ENCODE measurements at regions not wholly inside any gene's neighbourhood (a gene's known extent, or its start where the extent isn't known, plus 50 kb on each side); places are given as distances from the start of the nearest gene placed in this dataset.
A peak's percentile ranks its signal among the peaks of the same experiment; 100 is the strongest.

GRCh38 chr5:24067208-24067607, 559.8 kb downstream of the PRDM9 start:
- TF ChIP-seq CTCF (IDR thresholded peaks at IDR 0.05): no peak
- no peak for TF ChIP-seq ZFX (IDR thresholded peaks at IDR 0.05; ENCODE audit: borderline replicate concordance)
- H3K27ac ChIP-seq: no peak overlapping the region

DNA sequence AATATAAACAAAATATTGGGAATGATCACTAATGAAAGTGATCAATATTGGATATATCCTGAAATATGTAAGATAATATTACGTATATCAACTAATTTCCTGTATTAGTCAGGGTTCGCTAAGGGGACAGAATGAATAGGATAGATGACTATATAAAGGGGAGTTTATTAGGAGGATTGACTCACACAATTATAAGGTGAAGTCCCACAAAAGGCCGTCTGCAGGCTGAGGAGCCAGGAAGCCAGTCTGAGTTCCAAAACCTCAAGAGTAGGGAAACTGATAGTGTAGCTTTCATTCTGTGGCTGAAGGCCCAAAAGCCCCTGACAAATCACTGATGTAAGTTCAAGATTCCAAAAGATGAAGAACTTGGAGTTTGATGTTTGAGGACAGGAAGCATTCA, 561.1 kb downstream of the PRDM9 start:
- TF ChIP-seq ZFX (IDR thresholded peaks at IDR 0.05; ENCODE audit: borderline replicate concordance) (no peak), CTCF (IDR thresholded peaks at IDR 0.05) (no peak)
- H3K27ac ChIP-seq: no peak overlapping the region

DNA sequence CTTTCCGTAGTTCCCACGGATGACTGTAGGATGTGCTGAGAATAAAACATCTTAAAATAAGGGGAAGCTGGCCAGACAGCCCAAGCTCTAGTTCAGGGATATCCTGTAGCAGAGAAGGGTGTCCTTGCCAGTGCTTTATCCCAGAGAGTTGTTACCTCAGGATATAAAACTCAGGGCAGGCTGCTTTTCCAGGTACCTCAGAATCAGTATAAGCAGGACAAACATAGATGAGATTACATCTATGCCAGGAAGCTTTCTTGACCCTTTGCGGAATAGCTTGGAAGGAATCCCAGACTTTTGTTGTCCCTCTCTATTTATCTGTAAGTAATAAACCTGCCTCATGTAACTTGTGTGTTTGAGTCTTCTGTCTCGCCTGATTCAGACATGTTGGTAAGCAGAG, 565.7 kb downstream of the PRDM9 start:
- peak overlapping the region; percentile 27 for H3K27ac ChIP-seq
- TF ChIP-seq ZFX (IDR thresholded peaks at IDR 0.05; ENCODE audit: borderline replicate concordance) (no peak), CTCF (IDR thresholded peaks at IDR 0.05) (no peak)

- H3K27ac ChIP-seq: no peak overlapping the region
- TF ChIP-seq ZFX (IDR thresholded peaks at IDR 0.05; ENCODE audit: borderline replicate concordance): no peak
- TF ChIP-seq CTCF (IDR thresholded peaks at IDR 0.05): no peak
These were observed 564.7 kb downstream of the CDH10 start for GRCh38 chr5:24080046-24080445.

GRCh38 chr5:24094081-24094679, 550.6 kb downstream of the CDH10 start:
- H3K27ac ChIP-seq: no peak overlapping the region
- TF ChIP-seq ZFX (IDR thresholded peaks at IDR 0.05; ENCODE audit: borderline replicate concordance): no peak
- no peak for TF ChIP-seq CTCF (IDR thresholded peaks at IDR 0.05)

GRCh38 chr5:24102010-24102409, 542.8 kb downstream of the CDH10 start:
- no peak overlapping the region for H3K27ac ChIP-seq
- no peak for TF ChIP-seq CTCF (IDR thresholded peaks at IDR 0.05)
- no peak for TF ChIP-seq ZFX (IDR thresholded peaks at IDR 0.05; ENCODE audit: borderline replicate concordance)

- no peak overlapping the region for H3K27ac ChIP-seq
- no peak for TF ChIP-seq CTCF (IDR thresholded peaks at IDR 0.05)
- no peak for TF ChIP-seq ZFX (IDR thresholded peaks at IDR 0.05; ENCODE audit: borderline replicate concordance)
These were observed 541.2 kb downstream of the CDH10 start for GRCh38 chr5:24103451-24104023.

All from 22Rv1 (cell line).